Osteocyte (in vitro differentiated cells): ENCODE measurements at regions not wholly inside any gene's neighbourhood (a gene's known extent, or its start where the extent isn't known, plus 50 kb on each side); places are given as distances from the start of the nearest gene placed in this dataset.

Experiments
- DNase-seq: peaks from one replicate; pipeline ENCODE4 v3.0.0; 2021; ENCODE audit warnings: mixed read lengths; ENCODE audit not compliant: unreplicated experiment; ENCODE audit errors: extremely low spot score
- H3K27ac Mint-ChIP-seq: one replicate; pipeline ENCODE4 v1.8.0; 2021; ENCODE audit warnings: mild to moderate bottlenecking, mixed read lengths; ENCODE audit not compliant: unreplicated experiment
- H3K27me3 Mint-ChIP-seq: one replicate; pipeline ENCODE4 v1.8.0; 2021; ENCODE audit warnings: mixed read lengths; ENCODE audit not compliant: unreplicated experiment
- H3K36me3 Mint-ChIP-seq: one replicate; pipeline ENCODE4 v1.8.0; 2021; ENCODE audit warnings: mixed read lengths; ENCODE audit not compliant: unreplicated experiment
- H3K4me1 Mint-ChIP-seq: one replicate; pipeline ENCODE4 v1.8.0; 2021; ENCODE audit warnings: mixed read lengths; ENCODE audit not compliant: unreplicated experiment
- H3K4me3 Mint-ChIP-seq: one replicate; pipeline ENCODE4 v1.8.0; 2021; ENCODE audit warnings: mild to moderate bottlenecking, moderate library complexity, mixed read lengths; ENCODE audit not compliant: unreplicated experiment
- H3K9me3 Mint-ChIP-seq: one replicate; pipeline ENCODE4 v1.8.0; 2021; ENCODE audit warnings: mixed read lengths; ENCODE audit not compliant: unreplicated experiment
- TF ChIP-seq, protein P1 (sequence below): fragments of 200-600 bp; sonication (generic); IDR thresholded peaks from 2 replicates; pipeline ENCODE4 v1.5.0; 2021; ENCODE audit warnings: antibody characterized with exemption, mild to moderate bottlenecking, moderate library complexity

DNA sequence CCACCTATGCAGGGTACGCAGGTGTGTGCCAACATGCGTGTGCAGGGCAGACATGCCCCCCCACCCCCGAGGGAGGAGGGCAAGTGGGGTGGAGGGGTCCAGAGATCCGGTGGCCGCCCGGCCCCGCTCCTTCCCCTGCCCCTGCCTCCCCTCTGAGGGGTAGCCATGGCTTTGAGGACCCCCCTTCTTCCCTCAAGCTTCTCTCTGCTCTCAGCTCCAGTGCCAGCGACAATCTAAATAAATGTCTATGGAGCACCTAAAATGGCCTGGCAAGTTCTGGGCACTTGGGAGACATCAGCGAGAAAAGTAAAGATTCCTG, 91.9 kb downstream of the ZFP36L2 start:
- Mint-ChIP-seq H3K9me3 (no peaks in the 10 kb centered on the region), H3K4me3 (no peak overlapping the region), H3K27me3 (no peaks in the 10 kb centered on the region), H3K36me3 (no peaks in the 10 kb centered on the region), H3K4me1 (peaks cover 28% of the 10 kb centered on the region), H3K27ac (no peak overlapping the region)
- DNase-seq: no peak
- TF ChIP-seq, protein P1, sequence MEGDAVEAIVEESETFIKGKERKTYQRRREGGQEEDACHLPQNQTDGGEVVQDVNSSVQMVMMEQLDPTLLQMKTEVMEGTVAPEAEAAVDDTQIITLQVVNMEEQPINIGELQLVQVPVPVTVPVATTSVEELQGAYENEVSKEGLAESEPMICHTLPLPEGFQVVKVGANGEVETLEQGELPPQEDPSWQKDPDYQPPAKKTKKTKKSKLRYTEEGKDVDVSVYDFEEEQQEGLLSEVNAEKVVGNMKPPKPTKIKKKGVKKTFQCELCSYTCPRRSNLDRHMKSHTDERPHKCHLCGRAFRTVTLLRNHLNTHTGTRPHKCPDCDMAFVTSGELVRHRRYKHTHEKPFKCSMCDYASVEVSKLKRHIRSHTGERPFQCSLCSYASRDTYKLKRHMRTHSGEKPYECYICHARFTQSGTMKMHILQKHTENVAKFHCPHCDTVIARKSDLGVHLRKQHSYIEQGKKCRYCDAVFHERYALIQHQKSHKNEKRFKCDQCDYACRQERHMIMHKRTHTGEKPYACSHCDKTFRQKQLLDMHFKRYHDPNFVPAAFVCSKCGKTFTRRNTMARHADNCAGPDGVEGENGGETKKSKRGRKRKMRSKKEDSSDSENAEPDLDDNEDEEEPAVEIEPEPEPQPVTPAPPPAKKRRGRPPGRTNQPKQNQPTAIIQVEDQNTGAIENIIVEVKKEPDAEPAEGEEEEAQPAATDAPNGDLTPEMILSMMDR: no peak

DNA sequence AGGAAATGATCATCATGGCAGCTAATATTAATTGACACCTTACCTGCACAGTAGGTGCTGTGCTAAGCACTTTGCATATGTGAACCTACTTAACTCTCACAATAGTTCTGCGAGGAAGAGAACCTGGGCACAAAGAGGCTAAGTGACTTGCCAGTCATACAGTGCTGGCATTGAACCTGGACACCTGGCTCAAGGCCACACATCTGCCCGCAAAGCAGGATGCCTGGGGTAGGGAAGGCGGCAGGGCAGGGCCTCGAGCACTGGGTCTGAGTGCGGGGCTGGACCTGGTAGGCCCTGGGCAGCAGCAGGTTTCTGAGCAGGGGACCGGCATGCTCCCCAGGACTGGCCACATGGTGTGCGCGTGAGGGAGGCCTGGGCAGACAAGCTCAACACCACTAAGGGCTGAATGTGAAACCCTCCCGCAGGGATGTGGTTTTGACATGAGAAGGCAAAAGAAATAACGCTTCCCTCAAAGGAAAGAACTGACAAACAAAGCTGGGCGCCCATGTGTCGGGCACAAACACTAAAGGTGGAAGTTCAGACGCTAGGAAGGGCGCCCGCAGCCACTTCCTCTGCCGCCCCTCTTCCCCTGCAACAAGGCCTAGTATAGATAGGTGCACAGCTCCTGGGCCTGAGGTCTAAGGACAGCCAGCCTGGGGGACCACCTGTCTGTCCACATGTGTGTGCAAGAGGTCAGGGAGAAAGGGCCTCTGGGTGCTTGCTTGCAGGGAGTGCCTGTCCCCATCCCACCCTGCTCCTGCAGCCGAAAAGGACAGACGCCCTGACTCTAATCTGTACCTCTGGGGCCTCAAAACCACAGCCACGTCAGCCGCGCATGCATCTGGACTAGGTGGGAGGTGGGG, 92.5 kb downstream of the ZFP36L2 start:
- no peaks in the 10 kb centered on the region for H3K36me3 Mint-ChIP-seq
- no peak for DNase-seq
- H3K27ac Mint-ChIP-seq: no peak overlapping the region
- peaks cover 25% of the 10 kb centered on the region for H3K4me1 Mint-ChIP-seq
- H3K27me3 Mint-ChIP-seq: no peaks in the 10 kb centered on the region
- no peak overlapping the region for H3K4me3 Mint-ChIP-seq
- no peaks in the 10 kb centered on the region for H3K9me3 Mint-ChIP-seq
- TF ChIP-seq, protein P1: no peak

DNA sequence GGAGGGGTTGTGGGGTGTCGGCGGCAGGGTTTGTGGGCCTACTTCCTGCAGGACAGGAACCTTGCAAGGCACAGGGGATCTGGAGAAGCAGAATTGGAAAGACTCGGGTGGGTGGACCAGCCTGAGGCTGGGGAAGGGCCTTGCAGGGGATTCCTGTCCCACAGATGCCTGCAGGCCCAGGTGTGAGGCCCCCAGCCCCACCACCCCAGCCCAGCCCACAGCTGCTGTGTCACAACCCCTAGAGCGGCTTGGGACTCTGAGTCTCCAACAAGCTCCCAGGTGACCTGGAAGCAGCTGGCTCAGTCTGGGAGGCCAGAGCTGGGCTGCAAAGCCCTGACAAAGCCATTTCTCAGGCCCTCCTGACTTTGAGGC, 93.1 kb downstream of the ZFP36L2 start:
- Mint-ChIP-seq H3K9me3 (no peaks in the 10 kb centered on the region), H3K4me1 (peaks cover 25% of the 10 kb centered on the region), H3K27ac (no peak overlapping the region)

DNA sequence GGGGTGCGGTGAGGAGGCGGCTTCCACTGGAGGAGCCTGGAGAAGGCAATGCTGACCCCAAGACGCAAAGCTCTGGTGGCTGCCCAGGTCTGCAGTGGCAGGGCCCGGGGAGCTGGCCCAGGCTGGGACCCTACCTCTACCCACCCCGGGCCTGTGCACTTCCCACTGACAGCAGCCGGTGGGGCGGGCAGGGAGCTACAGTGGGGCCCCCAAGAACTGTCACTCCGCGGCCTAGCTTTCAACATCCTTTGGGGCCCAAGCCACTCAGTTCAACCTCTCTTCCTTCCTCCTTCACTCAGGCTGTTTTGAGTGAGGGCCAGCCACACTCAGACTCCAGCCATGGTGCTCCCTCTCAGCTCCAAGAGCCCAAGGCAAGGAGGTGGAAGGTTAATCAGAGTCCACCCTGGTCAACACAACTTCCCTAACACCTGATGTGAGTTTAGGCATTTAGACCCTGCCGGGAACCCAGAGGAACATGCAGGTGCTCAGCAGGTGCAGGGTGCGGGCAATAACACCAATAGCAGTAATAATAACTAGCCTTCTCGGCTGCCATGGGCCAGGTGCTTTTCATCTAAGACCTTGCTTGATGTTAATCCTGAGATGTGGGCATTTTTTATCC, 93.6 kb downstream of the ZFP36L2 start:
- no peaks in the 10 kb centered on the region for H3K36me3 Mint-ChIP-seq

More for the DNA sequence above, 93.1 kb downstream of the ZFP36L2 start:
- DNase-seq: no peak
- TF ChIP-seq, protein P1: no peak
- Mint-ChIP-seq H3K27me3 (no peaks in the 10 kb centered on the region), H3K36me3 (no peaks in the 10 kb centered on the region), H3K4me3 (no peak overlapping the region)

More for the DNA sequence above, 93.6 kb downstream of the ZFP36L2 start:
- no peak for DNase-seq
- no peaks in the 10 kb centered on the region for H3K27me3 Mint-ChIP-seq
- peaks cover 25% of the 10 kb centered on the region for H3K4me1 Mint-ChIP-seq
- TF ChIP-seq, protein P1: no peak
- no peak overlapping the region for H3K4me3 Mint-ChIP-seq
- H3K27ac Mint-ChIP-seq: no peak overlapping the region
- no peaks in the 10 kb centered on the region for H3K9me3 Mint-ChIP-seq
